ENCODE measurements at regions not wholly inside any gene's neighbourhood (a gene's known extent, or its start where the extent isn't known, plus 50 kb on each side); places are given as distances from the start of the nearest gene placed in this dataset.

GRCh38 chr7:24214670-24215069 is 69.3 kb upstream of the NPY start:
- no peak for DNase-seq

GRCh38 chr7:24216576-24217125 is 67.3 kb upstream of the NPY start:
- no peak for DNase-seq

- no peak for DNase-seq
Measured at GRCh38 chr7:24221500-24221899, 62.5 kb upstream of the NPY start.

- no peak for DNase-seq
Measured at GRCh38 chr7:24227068-24227467, 56.9 kb upstream of the NPY start.

- DNase-seq, result peak; percentile 39
Measured at GRCh38 chr7:24227603-24228359, 56.2 kb upstream of the NPY start.

GRCh38 chr7:24229481-24230226 is 54.3 kb upstream of the NPY start:
- DNase-seq, result no peak

GRCh38 chr7:24231493-24231892 is 52.5 kb upstream of the NPY start:
- DNase-seq, result no peak

GRCh38 chr7:24233386-24233785 is 50.6 kb upstream of the NPY start:
- no peak for DNase-seq

Data from RPMI8226 (cell line).